COR-L47 (cell line): ENCODE measurements at regions not wholly inside any gene's neighbourhood (a gene's known extent, or its start where the extent isn't known, plus 50 kb on each side); places are given as distances from the start of the nearest gene placed in this dataset.
"Not testable (repeated sequence)": the region's sequence is repeated elsewhere in the genome, so short reads cannot be mapped to it uniquely, and the experiment has no call there.

ENCODE experiments used
- DNase-seq: peaks from one replicate; lab custom pipeline; 2025; lab: John Stamatoyannopoulos, UW

DNA sequence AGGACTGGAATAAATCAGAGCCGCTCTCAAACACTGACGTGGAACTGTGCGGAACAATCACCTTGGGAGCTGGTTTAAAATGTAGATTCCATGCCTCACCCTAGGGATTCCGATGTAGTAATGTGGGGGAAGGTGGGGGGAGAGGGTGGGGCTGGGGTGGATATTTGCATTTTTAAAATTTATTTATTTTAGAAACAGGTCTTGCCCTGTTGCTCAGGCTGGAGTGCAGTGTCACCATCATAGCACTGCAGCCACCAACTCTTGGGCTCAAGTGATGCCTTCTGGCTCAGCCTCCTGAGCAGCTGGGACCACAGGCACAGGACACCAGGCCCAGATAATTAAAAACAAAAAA lies 101.9 kb upstream of the SEC22B start:
- not testable (repeated sequence) for DNase-seq

DNA sequence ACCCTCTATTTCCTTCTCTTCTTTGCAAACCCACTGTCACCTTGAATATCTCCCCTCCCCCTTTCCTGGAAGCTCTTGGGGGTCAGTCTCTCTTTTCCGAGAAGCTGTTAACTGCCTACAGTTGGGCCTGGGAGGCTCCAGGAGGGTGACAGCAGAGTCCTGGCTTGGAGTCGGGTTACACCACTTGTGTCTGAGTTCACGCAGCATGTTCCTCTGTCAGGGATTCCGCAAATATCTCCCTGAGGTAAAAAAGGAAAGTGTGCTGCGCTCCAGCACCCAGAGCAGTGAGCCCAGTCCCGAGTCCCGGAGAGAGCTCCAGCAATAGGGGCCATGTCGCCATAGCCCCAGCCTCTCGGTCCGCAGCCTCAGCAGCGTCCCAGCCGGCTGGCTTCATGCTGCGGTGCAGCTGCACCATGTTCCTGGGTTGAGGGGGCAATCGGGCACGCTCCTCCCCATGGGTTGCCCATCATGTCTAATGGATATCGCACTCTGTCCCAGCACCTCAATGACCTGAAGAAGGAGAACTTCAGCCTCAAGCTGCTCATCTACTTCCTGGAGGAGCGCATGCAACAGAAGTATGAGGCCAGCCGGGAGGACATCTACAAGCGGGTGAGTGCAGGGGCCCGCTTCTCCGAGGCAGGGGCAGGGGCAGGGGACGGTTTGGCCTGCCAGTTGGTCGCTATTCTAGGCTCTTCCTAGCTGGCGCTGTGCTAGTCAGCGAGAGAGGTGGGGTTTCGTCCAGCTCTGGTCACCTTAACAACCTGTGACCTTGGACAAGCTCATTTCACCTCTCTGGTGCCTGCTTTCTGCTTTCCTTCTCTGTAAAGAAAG lies 101.3 kb upstream of the SEC22B start:
- DNase-seq: not testable (repeated sequence)

DNA sequence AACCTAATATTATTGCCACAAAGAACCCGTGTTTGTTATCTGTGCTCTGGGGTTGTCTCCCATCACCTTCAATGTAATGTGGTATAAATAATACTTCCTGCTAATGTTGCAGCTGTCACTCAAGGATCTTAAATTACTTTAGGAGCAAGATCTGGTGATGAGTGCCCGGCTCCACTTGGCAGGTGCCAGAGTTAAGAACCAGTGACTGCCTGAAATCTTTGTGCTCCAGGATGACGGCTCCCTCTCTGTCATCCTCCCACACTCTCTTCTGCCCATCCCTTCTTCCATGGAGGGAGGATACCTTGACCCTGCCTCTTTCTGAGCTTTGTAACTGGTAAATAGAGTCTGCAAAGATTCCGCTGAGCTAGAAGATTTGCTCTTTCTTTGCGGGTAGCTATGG lies 100.4 kb upstream of the SEC22B start:
- not testable (repeated sequence) for DNase-seq

DNA sequence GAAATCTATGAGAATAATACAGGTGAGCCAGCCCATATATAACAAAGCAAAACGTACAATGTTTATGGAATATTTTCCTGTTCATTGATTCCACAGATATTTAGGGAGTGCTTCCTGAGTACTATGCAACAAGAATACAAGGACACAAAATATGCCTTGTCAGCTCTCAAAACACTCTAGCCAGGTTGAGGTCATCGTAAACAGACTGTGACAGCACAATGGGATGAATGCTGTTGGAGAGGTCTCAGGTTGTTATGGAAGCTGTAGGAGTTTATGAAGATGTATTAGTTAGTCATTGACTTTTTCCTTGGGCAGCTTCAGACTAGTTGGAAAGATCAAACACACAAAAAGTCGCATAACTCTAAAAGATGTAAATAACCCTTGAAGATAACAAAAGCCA lies 98.1 kb upstream of the SEC22B start:
- not testable (repeated sequence) for DNase-seq

DNA sequence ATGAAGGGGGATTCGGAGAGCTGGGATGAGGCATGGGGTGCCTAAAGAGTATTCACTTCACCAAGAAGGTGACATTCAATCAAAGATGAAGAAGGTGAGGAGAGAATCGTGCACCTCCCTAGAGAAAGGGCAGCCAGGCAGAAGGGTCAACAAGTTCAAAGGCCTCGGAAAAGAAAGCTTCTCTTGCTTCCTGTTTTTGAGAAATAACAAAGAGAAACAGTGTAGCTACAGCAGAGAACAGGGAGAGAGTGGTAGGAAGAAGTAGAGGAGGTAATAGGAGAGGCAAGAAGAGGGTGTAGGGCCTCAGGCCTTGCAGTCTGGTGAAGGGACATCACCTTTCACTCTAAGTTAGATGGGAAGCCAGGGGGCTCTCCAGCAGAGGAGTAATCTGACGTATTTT lies 97.0 kb upstream of the SEC22B start:
- not testable (repeated sequence) for DNase-seq

DNA sequence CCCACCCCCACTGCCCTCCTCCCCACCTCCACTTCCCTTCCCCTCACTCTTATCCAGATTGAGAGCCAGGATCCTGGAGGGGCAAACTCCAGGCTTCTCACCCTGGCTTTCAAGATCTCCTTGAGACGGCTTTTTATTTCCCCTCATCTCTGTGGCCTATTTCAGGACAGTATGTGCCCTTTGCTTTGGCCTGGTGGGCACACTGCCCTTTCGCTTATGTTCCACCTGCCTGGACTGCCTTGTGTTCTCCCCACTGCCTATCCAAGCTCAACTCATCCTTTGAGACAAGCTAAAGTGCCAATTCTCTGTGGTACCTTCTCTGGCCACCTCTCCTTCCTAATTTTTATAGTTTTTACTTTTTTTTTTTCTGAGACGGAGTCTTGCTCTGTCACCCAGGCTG lies 95.9 kb upstream of the SEC22B start:
- not testable (repeated sequence) for DNase-seq

DNA sequence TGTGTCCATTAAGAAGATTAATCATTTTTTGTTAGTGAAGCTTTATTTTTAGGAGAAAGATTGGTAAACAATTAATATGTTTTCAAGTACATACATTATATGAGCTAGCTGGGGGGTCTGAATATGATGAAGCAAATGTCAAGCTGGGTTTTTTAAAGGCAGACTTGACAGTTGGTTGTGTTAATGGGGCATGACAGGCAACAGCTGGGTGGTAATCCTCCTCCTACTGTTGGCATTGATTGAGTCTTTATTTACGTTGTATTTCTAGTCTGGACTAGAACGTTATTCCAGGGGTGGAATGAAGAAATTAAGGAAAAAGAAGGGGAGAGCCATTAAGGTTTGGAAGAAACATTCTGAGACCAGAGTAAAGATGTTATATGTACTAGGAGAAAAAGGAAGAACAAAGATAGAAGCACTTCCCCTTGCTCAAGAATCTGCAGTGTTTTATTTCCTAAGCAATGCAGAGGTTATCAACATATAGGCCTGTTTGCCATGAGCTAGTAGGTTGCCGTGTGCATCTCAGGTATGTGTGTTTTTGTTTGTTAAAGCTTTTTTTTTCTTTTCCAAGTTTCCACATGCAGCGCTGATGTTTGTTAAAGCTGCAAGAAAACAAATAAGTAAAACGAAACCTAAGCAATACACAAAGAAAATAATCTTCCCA lies 95.4 kb upstream of the SEC22B start:
- DNase-seq: not testable (repeated sequence)

DNA sequence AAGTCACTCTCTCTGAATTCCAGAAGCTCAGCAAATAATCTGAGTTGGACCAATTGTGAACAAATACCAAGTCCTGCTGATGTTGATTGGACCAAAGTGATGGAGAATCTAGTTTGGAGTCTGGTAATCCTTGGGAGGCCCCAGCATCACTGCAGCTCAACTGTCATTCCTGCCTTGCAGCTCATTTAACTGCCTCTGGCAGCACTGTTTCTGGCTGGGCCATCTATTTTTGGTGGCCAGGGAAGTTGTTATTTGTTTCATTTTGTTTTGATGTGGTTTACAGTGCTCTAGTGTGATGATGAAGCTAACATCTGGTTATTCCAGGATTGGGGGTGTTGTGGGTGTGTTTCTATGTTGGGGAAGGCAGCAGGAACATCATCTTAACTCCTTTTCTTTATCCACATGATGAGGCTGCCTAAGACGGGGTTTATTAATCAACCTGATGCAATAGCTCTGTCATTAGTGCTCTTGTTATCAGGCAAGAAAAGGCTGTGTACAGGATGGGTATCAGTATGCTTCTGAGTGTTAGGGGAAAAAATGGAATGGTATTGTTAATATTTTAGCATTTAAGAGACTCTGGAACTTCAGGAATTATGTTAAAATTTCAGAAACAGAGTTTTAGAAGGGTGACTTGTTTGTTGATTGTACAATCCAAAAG lies 91.7 kb upstream of the SEC22B start:
- DNase-seq: not testable (repeated sequence)

DNA sequence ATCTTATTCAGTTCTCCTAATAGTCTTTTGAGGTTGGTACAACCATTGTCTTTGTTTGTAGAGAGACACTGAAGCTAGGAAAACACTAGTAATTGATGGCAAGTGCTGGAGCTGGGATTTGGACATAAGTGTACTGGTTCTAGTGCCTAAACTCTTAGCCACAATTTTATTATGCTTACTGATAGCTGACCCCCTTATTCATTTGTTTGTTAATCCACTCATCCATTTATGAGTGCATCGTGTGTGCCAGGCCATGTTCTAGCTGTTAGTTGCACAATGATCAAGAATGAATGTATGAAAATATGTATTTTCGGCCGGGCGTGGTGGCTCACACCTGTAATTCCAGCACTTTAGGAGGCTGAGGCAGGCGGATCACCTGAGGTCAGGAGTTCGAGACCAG lies 88.2 kb upstream of the SEC22B start:
- not testable (repeated sequence) for DNase-seq

DNA sequence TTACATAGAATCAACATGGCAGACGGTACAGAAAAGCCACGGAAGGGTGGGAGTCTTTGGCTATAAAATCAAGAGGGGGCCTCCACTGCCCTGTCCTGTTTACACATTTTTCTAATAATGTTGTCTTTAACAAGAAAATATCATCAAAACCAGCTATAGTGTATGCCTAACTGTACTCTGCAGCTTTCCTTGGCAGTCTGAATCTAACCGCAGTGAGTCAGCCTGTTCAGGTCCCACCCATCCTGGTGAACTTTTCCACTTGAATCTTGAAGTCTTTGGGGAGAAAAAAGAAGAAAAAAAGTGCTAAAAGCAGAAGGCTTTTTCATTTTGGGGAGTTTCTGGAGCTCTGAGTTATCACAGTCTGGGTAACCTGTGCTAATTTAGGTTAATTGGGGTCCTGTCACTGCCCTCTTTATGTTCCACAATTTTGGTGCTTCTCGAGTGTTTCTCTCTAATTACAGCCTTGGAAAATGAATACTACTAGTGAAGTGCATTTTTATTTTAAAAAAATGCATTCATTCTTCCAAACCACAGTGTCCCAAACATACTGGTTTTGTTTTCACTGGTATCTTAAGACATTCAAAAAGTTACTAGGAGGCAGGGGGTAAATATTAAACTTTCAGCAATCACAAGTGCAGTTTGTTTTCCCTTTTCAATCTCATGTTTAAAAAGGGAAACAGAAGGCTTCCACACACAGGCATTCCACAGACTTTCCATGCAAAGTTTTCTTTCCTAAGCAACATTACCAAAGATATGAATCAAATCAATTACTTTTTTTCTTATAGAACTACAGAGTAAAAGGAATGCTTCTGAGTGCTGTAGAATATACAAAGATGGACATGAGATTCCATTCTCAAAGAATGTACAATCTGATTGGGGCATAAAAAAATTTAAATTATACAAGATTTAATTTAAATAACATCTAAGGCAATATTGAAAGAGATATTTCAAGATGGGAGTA lies 86.8 kb upstream of the SEC22B start:
- DNase-seq: not testable (repeated sequence)

DNA sequence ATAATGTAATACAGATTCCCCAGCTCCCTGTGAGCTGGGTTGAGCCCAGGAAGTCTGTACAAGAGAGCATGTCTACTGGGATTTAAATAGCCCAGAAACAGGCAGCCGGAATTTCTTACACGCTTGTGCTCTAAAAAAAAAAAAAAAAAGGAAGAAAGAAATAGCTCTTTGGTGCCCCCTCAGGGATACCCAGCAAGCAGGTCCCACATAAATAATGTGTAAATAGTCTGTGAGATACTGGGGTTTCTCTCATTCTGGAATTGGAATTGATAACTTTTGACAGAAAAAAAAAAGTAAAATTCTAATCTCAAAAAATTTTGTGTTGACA lies 81.4 kb upstream of the SEC22B start:
- DNase-seq: not testable (repeated sequence)

DNA sequence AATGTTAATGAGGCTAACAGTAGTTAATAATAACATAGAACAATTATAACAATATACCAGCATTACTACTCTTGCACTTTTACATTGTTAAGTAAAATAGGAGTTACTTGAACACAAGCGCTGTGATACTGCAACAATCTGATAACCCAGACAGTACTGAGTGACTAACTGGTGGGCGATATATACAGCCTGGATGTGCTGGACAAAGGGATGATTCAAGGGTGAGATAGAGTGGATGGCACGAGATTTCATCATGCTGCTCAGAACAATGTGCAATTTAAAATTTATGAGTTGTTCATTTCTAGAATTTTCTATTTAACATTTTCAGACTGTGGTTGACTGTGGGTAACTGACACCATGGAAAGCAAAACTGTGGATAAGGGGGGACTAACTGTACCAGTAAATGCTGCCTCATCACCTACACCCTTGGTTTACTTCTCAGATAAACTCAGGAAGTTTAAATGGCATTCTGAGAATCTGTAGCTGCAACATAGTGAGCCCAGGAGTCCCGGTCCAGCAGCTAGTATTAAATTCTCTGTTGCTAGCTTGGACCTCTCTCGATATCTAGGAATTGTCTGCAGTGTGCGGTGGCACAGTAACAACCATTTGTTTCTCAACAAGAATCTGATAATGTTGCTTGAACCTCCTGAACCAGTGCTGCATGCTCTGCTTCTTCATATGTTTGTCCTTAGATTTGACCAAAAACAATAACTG lies 80.9 kb upstream of the SEC22B start:
- DNase-seq: not testable (repeated sequence)

DNA sequence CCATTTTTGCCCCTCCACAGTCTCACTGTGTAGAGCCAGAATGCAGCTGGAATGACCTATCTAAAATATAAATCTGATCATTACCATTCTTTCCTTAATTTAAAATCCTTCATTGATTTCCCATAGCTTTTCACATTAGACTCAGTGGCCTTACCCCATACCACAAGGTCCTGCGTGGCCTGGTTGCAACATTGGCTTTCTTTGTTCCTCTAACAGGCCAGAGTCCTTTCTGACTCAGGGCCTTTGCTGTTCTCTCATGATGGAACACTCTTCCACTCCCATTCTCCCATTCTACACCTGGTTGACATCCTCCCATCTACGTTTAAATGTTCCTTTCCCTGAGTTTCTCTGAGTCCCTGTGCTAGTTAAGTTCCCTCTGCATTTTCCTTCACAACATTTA lies 74.4 kb upstream of the SEC22B start:
- not testable (repeated sequence) for DNase-seq

DNA sequence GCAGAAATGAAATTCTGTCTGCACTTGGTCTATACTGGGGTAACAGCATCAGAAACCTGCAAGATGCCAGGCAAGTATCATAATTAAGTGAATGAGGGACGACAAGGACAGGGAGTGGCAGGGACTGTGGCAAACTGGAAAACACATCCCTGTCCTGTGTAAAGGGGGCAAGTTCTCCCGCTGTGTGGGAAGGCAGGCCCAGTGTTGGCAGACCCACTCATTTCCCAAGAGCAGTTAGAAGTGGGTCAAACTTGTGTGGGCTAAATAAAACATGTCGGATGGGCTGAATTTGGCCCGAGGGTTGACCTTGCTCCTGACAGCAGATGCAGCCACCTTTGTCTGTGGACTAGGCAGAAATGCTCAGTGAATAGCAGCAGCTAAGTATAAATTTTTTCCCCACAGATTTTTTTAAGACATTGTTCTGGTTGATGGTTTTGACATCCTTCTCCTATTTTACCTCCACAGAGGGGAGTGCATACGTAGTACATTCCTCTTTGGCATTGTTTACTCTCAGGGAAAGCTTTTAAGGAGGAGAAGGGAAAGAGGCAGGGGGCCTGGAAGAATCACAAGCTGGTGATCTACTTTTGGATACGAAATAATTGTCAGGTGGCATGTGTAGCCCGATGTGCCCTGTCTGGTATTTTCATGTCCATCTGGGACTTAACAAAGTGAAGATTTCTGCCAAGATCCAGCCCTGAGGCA lies 72.6 kb upstream of the SEC22B start:
- DNase-seq: not testable (repeated sequence)

DNA sequence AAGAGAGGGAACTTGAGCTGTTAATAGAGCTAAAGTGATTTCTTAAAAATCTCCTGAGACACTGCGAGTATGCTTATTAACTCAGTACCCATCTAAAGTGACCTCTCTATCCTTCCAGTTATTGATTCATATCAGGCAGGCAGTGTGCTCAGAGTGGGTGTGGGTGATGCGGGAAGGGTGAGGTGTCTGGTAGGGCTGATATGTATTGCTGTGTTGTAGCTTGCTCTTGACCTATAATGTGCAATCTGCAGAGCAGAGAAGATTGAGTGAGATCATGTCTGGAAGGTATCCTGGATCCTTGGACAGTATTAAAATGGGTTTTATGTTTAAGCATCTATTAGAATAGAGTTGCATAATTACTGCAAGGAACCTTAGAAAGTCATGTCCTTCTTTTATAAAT lies 71.9 kb upstream of the SEC22B start:
- DNase-seq: not testable (repeated sequence)

DNA sequence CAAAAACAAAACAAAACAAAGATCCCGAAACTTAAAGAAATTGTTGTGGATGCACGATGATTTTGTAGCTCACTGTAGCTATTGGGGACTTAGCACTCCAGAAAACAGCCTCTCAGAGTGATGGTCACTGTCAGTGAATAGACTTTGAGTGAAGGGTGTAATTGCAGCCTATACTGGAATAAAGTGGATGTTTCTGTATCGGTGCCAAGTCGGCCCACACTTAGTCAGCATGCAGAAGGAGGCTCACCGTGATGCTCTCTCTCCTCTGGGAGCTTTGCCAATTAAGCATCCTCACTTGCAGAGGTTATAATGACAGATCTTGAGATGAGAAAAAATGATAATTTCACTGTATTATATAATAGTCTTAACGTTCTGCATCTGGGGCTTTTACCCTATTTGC lies 67.5 kb upstream of the SEC22B start:
- DNase-seq: not testable (repeated sequence)

DNA sequence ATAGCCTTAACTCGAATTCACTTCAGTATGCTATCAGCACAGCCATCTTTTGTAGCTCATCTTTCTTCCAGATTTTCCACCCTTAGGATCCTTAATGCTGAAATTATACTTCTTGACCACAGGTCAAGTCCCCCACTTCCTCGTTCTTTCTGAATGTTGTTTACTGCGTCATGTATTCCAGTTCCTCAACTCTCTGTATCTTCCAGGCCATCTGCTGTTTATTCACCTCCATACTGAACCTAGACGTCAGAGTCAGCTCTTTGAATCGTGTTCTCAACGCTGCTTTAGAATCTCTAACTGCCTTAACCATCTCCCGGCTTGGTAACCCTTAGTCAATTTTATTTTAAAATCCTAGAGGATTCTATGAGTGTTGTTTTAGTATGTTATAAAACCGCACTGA lies 66.3 kb upstream of the SEC22B start:
- not testable (repeated sequence) for DNase-seq

DNA sequence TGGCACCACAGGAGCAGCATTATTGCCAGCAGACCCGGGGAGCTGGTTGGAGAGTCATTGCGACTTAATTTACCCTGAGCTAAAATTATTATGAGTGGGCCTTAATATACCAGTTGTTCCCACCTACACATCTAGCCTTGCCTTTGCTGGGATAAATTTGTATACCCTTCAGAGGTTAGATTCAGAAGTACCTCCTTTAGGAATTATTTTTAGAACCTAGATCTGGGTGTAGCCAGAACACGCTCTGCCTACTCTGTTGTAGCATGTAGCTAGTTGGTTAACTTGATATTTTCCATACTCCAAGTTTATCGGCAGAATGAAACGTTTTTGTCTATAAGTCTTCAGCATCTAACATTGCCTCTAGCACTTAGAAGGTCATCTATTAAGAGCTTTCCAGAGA lies 65.5 kb upstream of the SEC22B start:
- DNase-seq: not testable (repeated sequence)

DNA sequence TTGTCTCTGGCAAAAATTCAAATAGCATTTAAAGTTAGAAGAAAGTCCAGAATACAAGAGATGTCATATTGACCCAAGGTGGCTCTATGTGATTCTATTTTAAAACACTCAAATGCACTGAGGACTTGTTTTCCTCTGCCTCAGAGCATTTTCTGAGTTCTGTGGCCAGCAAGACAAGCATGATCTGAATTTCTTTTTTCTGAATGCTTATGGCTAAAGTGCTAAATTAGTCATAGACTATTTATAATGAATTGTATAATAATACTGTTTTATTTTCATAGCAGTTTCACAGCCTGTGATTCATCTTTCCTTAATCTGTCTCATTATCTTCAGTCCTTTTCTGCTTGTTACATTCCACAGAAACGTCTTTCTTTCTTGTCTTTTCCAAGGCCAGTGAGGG lies 63.9 kb upstream of the SEC22B start:
- not testable (repeated sequence) for DNase-seq

DNA sequence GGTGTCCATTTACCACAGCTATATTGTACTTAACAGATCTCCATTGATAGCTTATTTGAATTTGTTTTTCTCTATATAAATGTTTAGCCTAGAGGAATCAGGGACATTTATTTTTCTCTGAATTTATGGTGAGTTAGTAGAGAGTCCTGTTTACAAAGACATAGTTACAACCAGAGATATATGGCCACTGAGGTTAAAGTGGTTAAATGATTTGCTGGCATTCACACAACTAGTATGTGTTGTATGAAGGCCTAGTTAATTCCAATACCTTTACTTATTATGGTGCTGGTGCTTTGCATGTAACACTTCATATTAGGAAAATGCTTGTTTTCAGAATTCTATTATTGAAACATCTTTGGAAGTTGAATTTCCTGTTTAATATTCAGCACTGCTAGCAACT lies 63.0 kb upstream of the SEC22B start:
- not testable (repeated sequence) for DNase-seq

DNA sequence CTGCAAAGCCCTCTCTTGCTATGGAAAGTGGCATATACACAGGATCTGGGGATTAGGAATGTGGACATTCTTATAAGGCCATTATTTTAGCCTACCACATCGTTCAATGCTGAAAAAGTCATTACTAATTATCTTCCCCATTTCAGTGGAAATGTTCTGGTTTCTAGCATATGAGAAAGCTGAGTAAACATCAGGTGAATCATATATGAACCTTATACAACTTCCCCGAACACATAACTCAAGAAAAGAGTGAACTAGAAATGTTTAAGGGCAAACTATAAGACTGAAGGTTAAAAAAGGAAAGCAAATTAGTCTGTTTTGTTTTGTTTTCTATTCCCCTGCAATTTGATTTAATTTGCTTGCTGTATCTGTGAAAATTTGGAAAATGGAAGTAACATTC lies 62.5 kb upstream of the SEC22B start:
- DNase-seq: not testable (repeated sequence)
